HFFc6 (cell line): ENCODE measurements at regions not wholly inside any gene's neighbourhood (a gene's known extent, or its start where the extent isn't known, plus 50 kb on each side); places are given as distances from the start of the nearest gene placed in this dataset.

Experiments
- DNase-seq: peaks from one replicate; pipeline ENCODE4 v3.0.0-alpha.2; 2018
- H3K27ac Mint-ChIP-seq: 2 replicates; pipeline ENCODE4 v1.8.0; 2020; ENCODE audit warnings: mild to moderate bottlenecking, mixed read lengths
- H3K27me3 Mint-ChIP-seq: 2 replicates; pipeline ENCODE4 v1.8.0; 2021; ENCODE audit warnings: mild to moderate bottlenecking, moderate library complexity, mixed read lengths; ENCODE audit not compliant: insufficient read depth
- H3K36me3 Mint-ChIP-seq: 2 replicates; pipeline ENCODE4 v1.8.0; 2021; ENCODE audit warnings: low read depth, mixed read lengths
- H3K4me1 Mint-ChIP-seq: 2 replicates; pipeline ENCODE4 v1.8.0; 2020; ENCODE audit warnings: low read depth, mixed read lengths
- H3K4me3 Mint-ChIP-seq: 2 replicates; pipeline ENCODE4 v1.8.0; 2020; ENCODE audit warnings: mild to moderate bottlenecking, moderate library complexity, mixed read lengths
- H3K9me3 Mint-ChIP-seq: 2 replicates; pipeline ENCODE4 v1.8.0; 2020; ENCODE audit warnings: mild to moderate bottlenecking, mixed read lengths
- TF ChIP-seq, protein P1 (sequence below): fragments of 200-600 bp; sonication (generic); IDR thresholded peaks from 2 replicates; pipeline ENCODE4 v1.5.0; 2021; ENCODE audit warnings: antibody characterized with exemption, mild to moderate bottlenecking

DNA sequence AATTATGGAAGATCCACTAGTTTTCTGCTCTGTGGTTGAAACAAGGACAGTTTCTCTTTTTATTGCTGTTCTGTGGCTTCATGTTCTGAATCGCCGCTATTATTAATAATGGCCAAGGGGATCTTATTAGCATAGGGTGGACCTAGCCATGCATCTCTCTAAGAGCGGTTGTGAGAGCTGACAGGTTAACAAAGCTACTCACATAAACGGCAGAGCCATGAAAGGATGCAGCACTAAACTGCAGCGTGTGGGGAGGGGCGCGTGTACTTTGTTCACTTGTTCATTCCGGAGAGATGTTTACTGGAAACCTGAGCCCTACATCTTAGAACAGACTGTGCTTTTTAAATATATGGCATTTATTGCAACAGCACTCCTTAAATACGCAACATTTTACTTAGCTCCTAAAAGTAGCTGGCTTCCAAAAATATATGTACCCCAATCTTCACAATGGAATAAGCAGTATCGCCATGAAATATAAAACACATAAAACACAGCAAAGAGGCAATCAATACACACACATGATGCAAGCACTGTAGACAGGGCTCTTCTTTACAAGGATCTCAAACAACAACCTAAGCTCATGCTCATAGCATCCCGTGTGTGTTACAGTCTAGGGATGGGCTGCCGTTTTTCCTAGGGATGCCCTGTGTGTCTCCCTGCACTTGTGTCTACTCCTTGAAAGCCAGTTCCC, 424.6 kb downstream of the MED10 start:
- no peaks in the 10 kb centered on the region for H3K36me3 Mint-ChIP-seq
- no peak for DNase-seq
- TF ChIP-seq, protein P1, sequence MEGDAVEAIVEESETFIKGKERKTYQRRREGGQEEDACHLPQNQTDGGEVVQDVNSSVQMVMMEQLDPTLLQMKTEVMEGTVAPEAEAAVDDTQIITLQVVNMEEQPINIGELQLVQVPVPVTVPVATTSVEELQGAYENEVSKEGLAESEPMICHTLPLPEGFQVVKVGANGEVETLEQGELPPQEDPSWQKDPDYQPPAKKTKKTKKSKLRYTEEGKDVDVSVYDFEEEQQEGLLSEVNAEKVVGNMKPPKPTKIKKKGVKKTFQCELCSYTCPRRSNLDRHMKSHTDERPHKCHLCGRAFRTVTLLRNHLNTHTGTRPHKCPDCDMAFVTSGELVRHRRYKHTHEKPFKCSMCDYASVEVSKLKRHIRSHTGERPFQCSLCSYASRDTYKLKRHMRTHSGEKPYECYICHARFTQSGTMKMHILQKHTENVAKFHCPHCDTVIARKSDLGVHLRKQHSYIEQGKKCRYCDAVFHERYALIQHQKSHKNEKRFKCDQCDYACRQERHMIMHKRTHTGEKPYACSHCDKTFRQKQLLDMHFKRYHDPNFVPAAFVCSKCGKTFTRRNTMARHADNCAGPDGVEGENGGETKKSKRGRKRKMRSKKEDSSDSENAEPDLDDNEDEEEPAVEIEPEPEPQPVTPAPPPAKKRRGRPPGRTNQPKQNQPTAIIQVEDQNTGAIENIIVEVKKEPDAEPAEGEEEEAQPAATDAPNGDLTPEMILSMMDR = no peak
- H3K9me3 Mint-ChIP-seq = peaks cover 55% of the 10 kb centered on the region
- H3K27ac Mint-ChIP-seq = no peak overlapping the region
- no peak overlapping the region for H3K4me3 Mint-ChIP-seq
- H3K4me1 Mint-ChIP-seq = no peaks in the 10 kb centered on the region
- no peaks in the 10 kb centered on the region; the same call in none of the 2 replicates for H3K27me3 Mint-ChIP-seq

DNA sequence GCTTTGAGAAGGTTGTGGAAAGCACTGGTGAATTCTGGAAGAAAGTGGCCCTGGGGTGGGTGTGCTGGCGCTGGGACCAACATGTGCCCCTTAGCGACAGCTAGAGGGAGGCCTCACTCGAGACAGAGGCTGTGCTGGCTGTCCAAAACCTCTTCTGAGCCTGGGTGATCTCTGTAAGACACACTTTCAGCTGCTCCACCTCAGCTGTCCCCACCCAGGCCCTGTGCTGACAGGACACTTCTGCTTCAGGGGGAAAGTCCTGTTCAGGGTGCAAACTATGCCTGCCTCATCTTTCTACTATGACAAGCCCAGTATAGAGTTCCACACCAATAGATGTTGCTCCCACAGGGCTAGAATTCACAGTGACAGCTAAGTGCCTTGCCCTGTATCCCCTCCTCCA, 426.4 kb downstream of the MED10 start:
- H3K36me3 Mint-ChIP-seq = no peaks in the 10 kb centered on the region
- no peak for DNase-seq
- no peaks in the 10 kb centered on the region for H3K4me1 Mint-ChIP-seq
- H3K9me3 Mint-ChIP-seq = peaks cover 54% of the 10 kb centered on the region
- no peaks in the 10 kb centered on the region; the same call in 1 of the 2 replicates for H3K27me3 Mint-ChIP-seq
- no peak overlapping the region for H3K4me3 Mint-ChIP-seq
- H3K27ac Mint-ChIP-seq = no peak overlapping the region
- TF ChIP-seq, protein P1 = no peak

DNA sequence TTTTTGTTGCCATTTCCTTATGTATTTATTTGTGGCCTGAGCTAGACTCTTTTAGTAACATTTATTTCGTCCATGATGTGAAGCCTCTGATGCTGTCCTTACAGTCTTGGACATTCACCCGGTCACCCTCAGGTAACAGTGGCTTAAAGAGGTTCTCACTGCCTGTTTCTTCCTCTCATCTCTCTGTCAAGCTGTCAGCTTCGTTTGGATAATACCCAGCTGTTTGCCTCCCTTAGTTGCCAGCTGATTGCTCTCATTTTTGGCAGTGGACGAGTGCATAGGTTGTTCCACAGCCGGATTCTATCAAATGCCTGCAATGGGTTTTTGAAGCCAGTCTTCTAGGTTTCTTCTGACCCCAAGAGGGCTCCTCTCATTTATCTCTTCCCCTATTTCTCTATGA, 427.7 kb downstream of the MED10 start:
- peaks cover 48% of the 10 kb centered on the region for H3K9me3 Mint-ChIP-seq

DNA sequence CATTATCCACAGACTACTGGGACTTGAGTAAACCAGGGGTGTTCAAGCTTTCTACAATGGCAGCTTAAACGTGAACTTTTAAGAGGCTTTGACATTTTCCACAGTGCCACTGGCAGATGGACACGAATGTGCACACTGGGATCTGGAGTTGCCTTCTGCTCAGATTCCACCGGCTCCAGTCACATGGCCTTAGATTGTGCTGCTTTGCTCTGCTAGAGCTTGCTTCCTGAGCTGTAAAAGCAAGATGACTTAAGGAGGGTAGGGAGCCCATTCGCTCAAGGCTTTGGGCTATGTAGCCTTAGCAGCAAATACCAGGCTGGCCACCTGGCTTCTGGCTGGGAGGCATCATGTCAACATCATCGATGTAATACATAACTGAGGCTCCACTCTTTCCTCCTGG, 436.9 kb downstream of the MED10 start:
- no peak overlapping the region for H3K4me3 Mint-ChIP-seq
- no peak overlapping the region for H3K27ac Mint-ChIP-seq
- H3K9me3 Mint-ChIP-seq = peaks cover 51% of the 10 kb centered on the region
- H3K27me3 Mint-ChIP-seq = no peaks in the 10 kb centered on the region; the same call in 1 of the 2 replicates
- no peak for DNase-seq
- TF ChIP-seq, protein P1 = no peak
- H3K36me3 Mint-ChIP-seq = no peaks in the 10 kb centered on the region; the same call in 1 of the 2 replicates
- no peaks in the 10 kb centered on the region for H3K4me1 Mint-ChIP-seq

More for the DNA sequence above, 427.7 kb downstream of the MED10 start:
- H3K27ac Mint-ChIP-seq = no peak overlapping the region
- TF ChIP-seq, protein P1 = no peak
- no peak for DNase-seq
- H3K36me3 Mint-ChIP-seq = no peaks in the 10 kb centered on the region
- H3K27me3 Mint-ChIP-seq = no peaks in the 10 kb centered on the region; the same call in 1 of the 2 replicates
- H3K4me3 Mint-ChIP-seq = no peak overlapping the region
- H3K4me1 Mint-ChIP-seq = no peaks in the 10 kb centered on the region

DNA sequence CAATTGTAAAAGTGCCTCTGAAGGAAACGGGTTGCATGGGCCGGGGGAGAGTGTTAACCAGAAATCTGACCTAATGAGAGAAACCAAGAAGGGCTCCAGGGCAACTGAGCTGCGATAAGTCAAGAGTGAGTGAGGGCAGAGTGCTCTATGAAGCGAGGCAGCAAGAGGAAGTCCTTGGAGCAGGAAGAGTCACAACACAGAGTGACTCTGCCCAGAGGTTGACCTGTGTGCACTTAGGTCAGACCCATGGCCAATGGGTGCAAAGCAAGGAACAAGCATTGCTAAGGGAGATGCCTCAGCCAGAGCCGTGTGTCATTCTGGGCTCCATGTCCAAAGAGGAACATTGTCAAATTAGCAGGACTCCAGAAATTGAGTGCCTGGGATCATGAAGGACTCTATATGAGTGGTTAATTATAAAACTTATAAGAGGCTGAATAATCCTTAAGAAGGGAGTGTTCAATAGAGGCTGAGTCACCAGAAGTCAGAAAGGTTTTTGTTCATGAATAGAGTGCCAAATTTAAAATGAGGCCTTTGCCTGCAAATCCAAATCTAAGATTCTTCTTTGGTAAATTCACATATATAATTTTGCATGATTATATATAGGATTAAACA, 438.5 kb downstream of the MED10 start:
- no peak for DNase-seq
- Mint-ChIP-seq H3K4me3 (no peak overlapping the region), H3K9me3 (peaks cover 56% of the 10 kb centered on the region), H3K4me1 (no peaks in the 10 kb centered on the region), H3K27ac (no peak overlapping the region), H3K36me3 (no peaks in the 10 kb centered on the region; the same call in 1 of the 2 replicates), H3K27me3 (no peaks in the 10 kb centered on the region; the same call in 1 of the 2 replicates)
- TF ChIP-seq, protein P1 = no peak
